ENCODE measurements at regions not wholly inside any gene's neighbourhood (a gene's known extent, or its start where the extent isn't known, plus 50 kb on each side); places are given as distances from the start of the nearest gene placed in this dataset.
A peak's percentile ranks its signal among the peaks of the same experiment; 100 is the strongest.

- no peak for DNase-seq (ENCODE audit: low read depth, low spot score)
- TF ChIP-seq CTCF (IDR thresholded peaks at IDR 0.05; ENCODE audit: low read depth, low read length) = no peak
- Histone ChIP-seq H3K4me3 (ENCODE audit: low read depth, low read length) (no peak overlapping the region), H3K27me3 (ENCODE audit: control insufficient read depth, insufficient read depth, low read length) (no peaks in the 10 kb centered on the region), H3K27ac (ENCODE audit: low read depth, low read length) (no peak overlapping the region), H3K9me3 (ENCODE audit: control insufficient read depth, insufficient read depth, low read length) (peaks cover 6% of the 10 kb centered on the region)
- POLR2A ChIA-PET = no interaction called here
- CTCF ChIA-PET = interaction anchor here (2.2 to 2.9 kb wide), 2 partner anchors 15 to 47 kb away, joined by 6 to 10 read pairs; no protein-coding TSS in a partner anchor
These were observed 134.4 kb downstream of the SMAD6 start for GRCh38 chr15:66836231-66837030.

GRCh38 chr15:66838202-66838601 is 136.2 kb downstream of the SMAD6 start:
- POLR2A ChIA-PET = no interaction called here
- Histone ChIP-seq H3K9me3 (ENCODE audit: control insufficient read depth, insufficient read depth, low read length) (peaks cover 6% of the 10 kb centered on the region), H3K27ac (ENCODE audit: low read depth, low read length) (no peak overlapping the region), H3K4me3 (ENCODE audit: low read depth, low read length) (no peak overlapping the region), H3K27me3 (ENCODE audit: control insufficient read depth, insufficient read depth, low read length) (no peaks in the 10 kb centered on the region)
- CTCF ChIA-PET = interaction anchor here (0.6 to 2.4 kb wide), 4 partner anchors 13 to 1365 kb away, joined by 3 to 14 read pairs (median 3); no protein-coding TSS in a partner anchor
- TF ChIP-seq CTCF (IDR thresholded peaks at IDR 0.05; ENCODE audit: low read depth, low read length) = no peak
- no peak for DNase-seq (ENCODE audit: low read depth, low spot score)

- no peaks in the 10 kb centered on the region for H3K27me3 ChIP-seq (ENCODE audit: control insufficient read depth, insufficient read depth, low read length)
- H3K27ac ChIP-seq (ENCODE audit: low read depth, low read length) = no peak overlapping the region
- CTCF ChIA-PET = interaction anchor here (0.7 to 2.4 kb wide), 4 partner anchors 13 to 336 kb away, joined by 3 to 14 read pairs (median 4); no protein-coding TSS in a partner anchor
- peak; percentile 80 for TF ChIP-seq CTCF (IDR thresholded peaks at IDR 0.05; ENCODE audit: low read depth, low read length)
- no peak for DNase-seq (ENCODE audit: low read depth, low spot score)
- peaks cover 6% of the 10 kb centered on the region for H3K9me3 ChIP-seq (ENCODE audit: control insufficient read depth, insufficient read depth, low read length)
- no peak overlapping the region for H3K4me3 ChIP-seq (ENCODE audit: low read depth, low read length)
- POLR2A ChIA-PET = interaction anchor here (0.8 to 1.1 kb wide), 3 partner anchors 36 to 134 kb away, joined by 3 to 5 read pairs (median 4); no protein-coding TSS in a partner anchor
These were observed 136.7 kb downstream of the SMAD6 start for GRCh38 chr15:66838671-66839239.

- Histone ChIP-seq H3K27ac (ENCODE audit: low read depth, low read length) (peak overlapping the region; percentile 61), H3K27me3 (ENCODE audit: control insufficient read depth, insufficient read depth, low read length) (no peaks in the 10 kb centered on the region), H3K9me3 (ENCODE audit: control insufficient read depth, insufficient read depth, low read length) (peaks cover 6% of the 10 kb centered on the region), H3K4me3 (ENCODE audit: low read depth, low read length) (no peak overlapping the region)
- ChIA-PET POLR2A (interaction anchor here (0.8 to 1.1 kb wide), 3 partner anchors 37 to 135 kb away, joined by 3 to 5 read pairs (median 4); no protein-coding TSS in a partner anchor), CTCF (interaction anchor here (0.7 to 2.4 kb wide), 4 partner anchors 12 to 263 kb away, joined by 3 to 14 read pairs (median 4); no protein-coding TSS in a partner anchor)
- DNase-seq (ENCODE audit: low read depth, low spot score) = no peak
- no peak for TF ChIP-seq CTCF (IDR thresholded peaks at IDR 0.05; ENCODE audit: low read depth, low read length)
These were observed 137.6 kb downstream of the SMAD6 start for GRCh38 chr15:66839506-66840112.
